ENCODE measurements at regions not wholly inside any gene's neighbourhood (a gene's known extent, or its start where the extent isn't known, plus 50 kb on each side); places are given as distances from the start of the nearest gene placed in this dataset.

DNA sequence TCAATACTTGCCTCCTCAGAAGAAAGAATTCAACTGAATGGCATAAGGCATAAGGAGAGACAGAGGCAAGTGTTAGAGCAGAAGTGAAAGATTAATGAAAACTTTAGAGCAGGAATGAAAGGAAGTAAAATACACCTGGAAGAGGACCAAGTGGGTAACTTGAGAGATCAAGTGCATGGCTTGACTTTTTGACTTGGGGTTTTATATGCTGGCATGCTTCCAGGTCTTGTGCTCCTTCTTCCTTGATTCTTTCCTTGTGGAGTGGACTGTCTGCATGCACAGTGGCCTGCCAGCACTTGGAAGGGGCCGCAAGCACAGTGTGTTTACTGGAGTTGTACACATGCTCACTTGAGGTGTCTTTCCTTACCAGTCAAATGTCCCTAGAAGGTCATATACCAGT, 222.1 kb upstream of the UFL1 start:
- H3K27ac ChIP-seq (ENCODE audit: low read depth in 2 of 2, low read length in 2 of 2) = no peak overlapping the region
- TF ChIP-seq, protein P1, sequence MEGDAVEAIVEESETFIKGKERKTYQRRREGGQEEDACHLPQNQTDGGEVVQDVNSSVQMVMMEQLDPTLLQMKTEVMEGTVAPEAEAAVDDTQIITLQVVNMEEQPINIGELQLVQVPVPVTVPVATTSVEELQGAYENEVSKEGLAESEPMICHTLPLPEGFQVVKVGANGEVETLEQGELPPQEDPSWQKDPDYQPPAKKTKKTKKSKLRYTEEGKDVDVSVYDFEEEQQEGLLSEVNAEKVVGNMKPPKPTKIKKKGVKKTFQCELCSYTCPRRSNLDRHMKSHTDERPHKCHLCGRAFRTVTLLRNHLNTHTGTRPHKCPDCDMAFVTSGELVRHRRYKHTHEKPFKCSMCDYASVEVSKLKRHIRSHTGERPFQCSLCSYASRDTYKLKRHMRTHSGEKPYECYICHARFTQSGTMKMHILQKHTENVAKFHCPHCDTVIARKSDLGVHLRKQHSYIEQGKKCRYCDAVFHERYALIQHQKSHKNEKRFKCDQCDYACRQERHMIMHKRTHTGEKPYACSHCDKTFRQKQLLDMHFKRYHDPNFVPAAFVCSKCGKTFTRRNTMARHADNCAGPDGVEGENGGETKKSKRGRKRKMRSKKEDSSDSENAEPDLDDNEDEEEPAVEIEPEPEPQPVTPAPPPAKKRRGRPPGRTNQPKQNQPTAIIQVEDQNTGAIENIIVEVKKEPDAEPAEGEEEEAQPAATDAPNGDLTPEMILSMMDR (IDR thresholded peaks at IDR 0.05; ENCODE audit: borderline replicate concordance, extremely low read depth, insufficient read depth) = no peak
- no peaks in the 10 kb centered on the region for H3K4me1 ChIP-seq (ENCODE audit: control insufficient read depth in 2 of 3, insufficient read depth in 2 of 3, low read depth in 1 of 3, low read length in 3 of 3)
- no peak overlapping the region for H3K4me3 ChIP-seq (ENCODE audit: low read length in 3 of 3)
- no peak overlapping the region for H3K9ac ChIP-seq (ENCODE audit: low read length in 3 of 3)
- no peak for DNase-seq
- intact Hi-C loops (cut with DNase I) = no loop called here
- peaks cover 0 to 4% (median 2%) of the 10 kb centered on the region in 3 donors for H3K9me3 ChIP-seq (ENCODE audit: control insufficient read depth in 2 of 3, insufficient read depth in 1 of 3, low read length in 3 of 3)
- no peak for FAIRE-seq
- H3K27me3 ChIP-seq (ENCODE audit: control insufficient read depth, insufficient read depth, low read length) = no peaks in the 10 kb centered on the region
- no peaks in the 10 kb centered on the region for H3K36me3 ChIP-seq (ENCODE audit: control insufficient read depth in 2 of 3, insufficient read depth in 3 of 3, low read length in 3 of 3)

DNA sequence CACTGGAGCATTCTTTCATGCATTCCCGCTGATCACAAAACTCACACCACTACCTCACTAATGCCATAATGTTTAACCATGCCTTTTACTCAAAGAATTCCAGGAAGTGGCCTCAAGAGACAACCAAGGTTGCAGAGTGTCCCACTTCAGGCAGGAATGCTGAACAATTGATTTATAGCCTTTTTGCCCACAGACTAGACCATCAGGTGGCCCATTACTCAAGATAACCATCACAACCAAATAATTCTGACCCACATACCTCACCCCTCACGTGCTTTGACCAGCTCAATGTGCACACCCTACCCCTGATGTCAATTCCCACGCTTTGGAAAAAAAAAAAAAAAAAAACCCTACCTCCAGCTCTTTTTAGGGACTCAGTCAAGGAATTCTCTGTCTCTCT, 220.6 kb upstream of the UFL1 start:
- TF ChIP-seq, protein P1 (IDR thresholded peaks at IDR 0.05; ENCODE audit: borderline replicate concordance, extremely low read depth, insufficient read depth) = no peak
- Histone ChIP-seq H3K36me3 (ENCODE audit: control insufficient read depth in 2 of 3, insufficient read depth in 3 of 3, low read length in 3 of 3) (no peaks in the 10 kb centered on the region), H3K27me3 (ENCODE audit: control insufficient read depth, insufficient read depth, low read length) (no peaks in the 10 kb centered on the region), H3K27ac (ENCODE audit: low read depth in 2 of 2, low read length in 2 of 2) (no peak overlapping the region), H3K9me3 (ENCODE audit: control insufficient read depth in 2 of 3, insufficient read depth in 1 of 3, low read length in 3 of 3) (peaks cover 0 to 2% (median 0%) of the 10 kb centered on the region in 3 donors), H3K9ac (ENCODE audit: low read length in 3 of 3) (no peak overlapping the region), H3K4me1 (ENCODE audit: control insufficient read depth in 2 of 3, insufficient read depth in 2 of 3, low read depth in 1 of 3, low read length in 3 of 3) (no peaks in the 10 kb centered on the region), H3K4me3 (ENCODE audit: low read length in 3 of 3) (no peak overlapping the region)
- peak in 2 of 5 donors; percentile 25 to 34 for DNase-seq
- intact Hi-C loops (cut with DNase I) = no loop called here
- FAIRE-seq = no peak

DNA sequence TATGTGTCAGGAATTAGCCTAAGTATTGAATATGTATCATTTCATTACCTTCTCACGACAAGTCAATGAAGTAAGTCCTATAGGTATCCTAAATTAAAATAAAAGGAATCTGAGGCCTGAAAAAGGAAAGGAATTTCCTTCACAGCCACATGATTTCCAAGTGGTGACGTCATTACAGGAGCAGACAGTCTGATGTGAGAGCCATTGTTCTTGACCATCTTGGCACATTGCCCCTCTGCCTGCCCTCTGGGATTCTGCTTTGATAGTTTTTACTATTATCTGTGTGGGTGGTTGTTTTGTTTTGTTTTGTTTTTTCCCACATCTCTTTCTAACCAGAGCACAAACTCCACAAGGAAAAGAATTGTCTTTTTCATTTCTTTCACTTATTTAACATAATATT, 219.8 kb upstream of the UFL1 start:
- Histone ChIP-seq H3K9ac (ENCODE audit: low read length in 3 of 3) (no peak overlapping the region), H3K4me3 (ENCODE audit: low read length in 3 of 3) (no peak overlapping the region), H3K27ac (ENCODE audit: low read depth in 2 of 2, low read length in 2 of 2) (no peak overlapping the region), H3K9me3 (ENCODE audit: control insufficient read depth in 2 of 3, insufficient read depth in 1 of 3, low read length in 3 of 3) (peaks cover 0 to 1% (median 0%) of the 10 kb centered on the region in 3 donors), H3K4me1 (ENCODE audit: control insufficient read depth in 2 of 3, insufficient read depth in 2 of 3, low read depth in 1 of 3, low read length in 3 of 3) (no peaks in the 10 kb centered on the region), H3K36me3 (ENCODE audit: control insufficient read depth in 2 of 3, insufficient read depth in 3 of 3, low read length in 3 of 3) (no peaks in the 10 kb centered on the region), H3K27me3 (ENCODE audit: control insufficient read depth, insufficient read depth, low read length) (no peaks in the 10 kb centered on the region)
- intact Hi-C loops (cut with DNase I) = no loop called here
- peak in 1 of 5 donors; percentile 1 for DNase-seq
- TF ChIP-seq, protein P1 (IDR thresholded peaks at IDR 0.05; ENCODE audit: borderline replicate concordance, extremely low read depth, insufficient read depth) = no peak
- FAIRE-seq = no peak

DNA sequence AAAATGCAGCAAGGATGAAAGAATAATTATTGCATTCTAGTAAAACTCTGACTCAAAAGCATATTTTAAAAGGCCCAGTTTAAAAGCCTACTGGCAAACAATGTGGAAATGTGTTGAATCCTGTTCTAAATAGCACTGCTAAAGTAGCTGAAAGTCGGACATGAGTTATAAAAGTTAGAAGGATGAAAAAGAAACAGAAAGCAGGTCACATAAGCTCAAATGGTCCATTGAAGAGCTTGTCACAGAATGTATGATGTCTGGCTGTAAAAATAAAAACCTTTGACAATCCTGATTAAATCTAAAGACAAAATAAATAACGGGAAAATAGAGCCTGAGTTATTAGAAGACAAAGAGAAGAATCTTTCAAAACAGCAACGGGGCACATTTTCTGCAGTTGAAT, 218.6 kb upstream of the UFL1 start:
- intact Hi-C loops (cut with DNase I) = no loop called here
- no peaks in the 10 kb centered on the region for H3K4me1 ChIP-seq (ENCODE audit: control insufficient read depth in 2 of 3, insufficient read depth in 2 of 3, low read depth in 1 of 3, low read length in 3 of 3)
- H3K27me3 ChIP-seq (ENCODE audit: control insufficient read depth, insufficient read depth, low read length) = no peaks in the 10 kb centered on the region
- no peak for FAIRE-seq
- H3K27ac ChIP-seq (ENCODE audit: low read depth in 2 of 2, low read length in 2 of 2) = no peak overlapping the region
- no peaks in the 10 kb centered on the region for H3K9me3 ChIP-seq (ENCODE audit: control insufficient read depth in 2 of 3, insufficient read depth in 1 of 3, low read length in 3 of 3)
- TF ChIP-seq, protein P1 (IDR thresholded peaks at IDR 0.05; ENCODE audit: borderline replicate concordance, extremely low read depth, insufficient read depth) = no peak
- no peak for DNase-seq
- no peaks in the 10 kb centered on the region for H3K36me3 ChIP-seq (ENCODE audit: control insufficient read depth in 2 of 3, insufficient read depth in 3 of 3, low read length in 3 of 3)
- no peak overlapping the region for H3K9ac ChIP-seq (ENCODE audit: low read length in 3 of 3)
- no peak overlapping the region for H3K4me3 ChIP-seq (ENCODE audit: low read length in 3 of 3)
